Thyroid gland (tissue), 4 donors: ENCODE measurements at regions not wholly inside any gene's neighbourhood (a gene's known extent, or its start where the extent isn't known, plus 50 kb on each side); places are given as distances from the start of the nearest gene placed in this dataset.

Source experiments
- DNase-seq, 2 donors: peaks; one replicate each; pipeline ENCODE4 v3.0.0-alpha.2; 2019
- H3K27ac ChIP-seq, 3 donors: fragments of 200-600 bp; sonication (generic); 1 replicate in 2 of 3; 2 replicates in 1 of 3; pipeline ENCODE4 v1.5.1; 2016 to 2019; ENCODE audit warnings: mild to moderate bottlenecking in 1 of 3, moderate library complexity in 1 of 3
- H3K27me3 ChIP-seq: fragments of 200-600 bp; sonication (generic); one replicate; pipeline ENCODE4 v1.5.1; 2019
- H3K36me3 ChIP-seq, 2 donors: fragments of 200-600 bp; sonication (generic); one replicate each; pipeline ENCODE4 v1.5.1; 2016 to 2019
- H3K4me1 ChIP-seq, 2 donors: fragments of 200-600 bp; sonication (generic); one replicate each; pipeline ENCODE4 v1.5.1; 2017 to 2019
- H3K4me3 ChIP-seq, 3 donors: fragments of 200-600 bp; sonication (generic); replicated peaks in 1 of 3; 1 replicate in 2 of 3; 2 replicates in 1 of 3; pipeline ENCODE4 v1.5.1; 2016; ENCODE audit warnings: mild to moderate bottlenecking in 1 of 3
- H3K9me3 ChIP-seq: fragments of 200-600 bp; sonication (generic); one replicate; pipeline ENCODE4 v1.5.1; 2017
- CTCF ChIP-seq, 6 experiments: fragments of 200-600 bp in 3 of 6; fragments of 450-650 bp in 3 of 6; sonication (generic) in 3 of 6; IDR thresholded peaks; one replicate each; pipeline ENCODE4 v1.5.1; 2016 to 2019; ENCODE audit warnings: antibody characterized with exemption in 6 of 6, mild to moderate bottlenecking in 2 of 6, inconsistent platforms in 1 of 6, moderate library complexity in 1 of 6
- POLR2A ChIP-seq, 2 donors: fragments of 450-650 bp; IDR thresholded peaks; one replicate each; pipeline ENCODE4 v1.6.1; 2017; ENCODE audit warnings: antibody characterized with exemption in 2 of 2, mild to moderate bottlenecking in 2 of 2, moderate library complexity in 1 of 2
- WGBS, 2 donors: methylation state at CpG; one replicate each; pipeline ENCODE4 v1.1.5; 2017; 5-methylcytosine and 5-hydroxymethylcytosine counted together
- intact Hi-C: fragments of 100-400 bp; cut with DNase I; formaldehyde crosslinking; loops from one replicate; pipeline ENCODE4 v1.15.1; 2023

- no peaks in the 10 kb centered on the region for H3K27me3 ChIP-seq
- no peak overlapping the region for H3K4me3 ChIP-seq
- no peak for TF ChIP-seq POLR2A (IDR thresholded peaks at IDR 0.05)
- no peak for TF ChIP-seq CTCF (IDR thresholded peaks at IDR 0.05)
- no peak for DNase-seq
- H3K27ac ChIP-seq, result no peak overlapping the region
- H3K4me1 ChIP-seq, result no peaks in the 10 kb centered on the region
- H3K36me3 ChIP-seq, result no peaks in the 10 kb centered on the region
- WGBS, 2 donors, result 93 to 100% methylated on average over 3 of the region's 3 CpGs
- H3K9me3 ChIP-seq, result no peaks in the 10 kb centered on the region
- intact Hi-C loops, result no loop called here
Measured at GRCh38 chr6:104126315-104127005, 733.3 kb downstream of the HACE1 start.

- Histone ChIP-seq H3K27ac (no peak overlapping the region), H3K36me3 (no peaks in the 10 kb centered on the region), H3K4me3 (no peak overlapping the region), H3K9me3 (no peaks in the 10 kb centered on the region), H3K4me1 (no peaks in the 10 kb centered on the region), H3K27me3 (no peaks in the 10 kb centered on the region)
- intact Hi-C loops, result no loop called here
- TF ChIP-seq POLR2A (IDR thresholded peaks at IDR 0.05), result no peak
- WGBS, 2 donors, result 81 to 89% methylated on average over 1 of the region's 1 CpG
- no peak for DNase-seq
Measured at GRCh38 chr6:104123227-104123626, 736.5 kb downstream of the HACE1 start.

GRCh38 chr6:104118274-104118673, 741.4 kb downstream of the HACE1 start:
- Histone ChIP-seq H3K27ac (no peak overlapping the region), H3K27me3 (no peaks in the 10 kb centered on the region), H3K36me3 (no peaks in the 10 kb centered on the region), H3K9me3 (no peaks in the 10 kb centered on the region), H3K4me1 (no peaks in the 10 kb centered on the region), H3K4me3 (no peak overlapping the region)
- 59 to 67% methylated on average over 4 of the region's 4 CpGs for WGBS, 2 donors
- intact Hi-C loops, result no loop called here
- TF ChIP-seq CTCF (IDR thresholded peaks at IDR 0.05) (no peak), POLR2A (IDR thresholded peaks at IDR 0.05) (no peak)
- no peak for DNase-seq

GRCh38 chr6:104109806-104110205, 749.9 kb downstream of the HACE1 start:
- no peak for DNase-seq
- intact Hi-C loops, result no loop called here
- H3K9me3 ChIP-seq, result no peaks in the 10 kb centered on the region
- no peak overlapping the region for H3K4me3 ChIP-seq
- TF ChIP-seq CTCF (IDR thresholded peaks at IDR 0.05) (no peak), POLR2A (IDR thresholded peaks at IDR 0.05) (no peak)
- H3K36me3 ChIP-seq, result no peaks in the 10 kb centered on the region
- no peaks in the 10 kb centered on the region for H3K27me3 ChIP-seq
- 85 to 94% methylated on average over 2 of the region's 2 CpGs for WGBS, 2 donors
- H3K27ac ChIP-seq, result no peak overlapping the region
- H3K4me1 ChIP-seq, result no peaks in the 10 kb centered on the region

- no peaks in the 10 kb centered on the region for H3K4me1 ChIP-seq
- H3K4me3 ChIP-seq, result no peak overlapping the region
- intact Hi-C loops, result no loop called here
- no peaks in the 10 kb centered on the region for H3K9me3 ChIP-seq
- DNase-seq, result no peak
- H3K36me3 ChIP-seq, result no peaks in the 10 kb centered on the region
- no peak for TF ChIP-seq POLR2A (IDR thresholded peaks at IDR 0.05)
- TF ChIP-seq CTCF (IDR thresholded peaks at IDR 0.05), result no peak
- no peaks in the 10 kb centered on the region for H3K27me3 ChIP-seq
- H3K27ac ChIP-seq, result no peak overlapping the region
Measured at GRCh38 chr6:104108634-104109033, 751.1 kb downstream of the HACE1 start.
